Loucy (cell line): ENCODE measurements at regions not wholly inside any gene's neighbourhood (a gene's known extent, or its start where the extent isn't known, plus 50 kb on each side); places are given as distances from the start of the nearest gene placed in this dataset.
"Not testable (repeated sequence)": the region's sequence is repeated elsewhere in the genome, so short reads cannot be mapped to it uniquely, and the experiment has no call there.

Experiments used
- H2AFZ ChIP-seq: fragments of 200-600 bp; sonication (generic); 2 replicates; pipeline ENCODE4 v1.6.0; 2016; ENCODE audit warnings: antibody characterized with exemption, mild to moderate bottlenecking, low read length, moderate library complexity
- H3F3A ChIP-seq: fragments of 200-600 bp; 2 replicates; pipeline ENCODE4 v1.6.0; 2016; ENCODE audit warnings: antibody characterized with exemption, low read depth, mild to moderate bottlenecking
- H3K27me3 ChIP-seq: fragments of 200-600 bp; sonication (generic); 2 replicates; pipeline ENCODE4 v1.6.1; 2014; ENCODE audit warnings: low read length, mild to moderate bottlenecking; ENCODE audit not compliant: insufficient read depth, poor library complexity, severe bottlenecking
- H3K36me3 ChIP-seq: fragments of 200-600 bp; sonication (generic); 2 replicates; pipeline ENCODE4 v1.6.1; 2016; ENCODE audit warnings: low read length; ENCODE audit not compliant: insufficient read depth
- H3K4me1 ChIP-seq: fragments of 200-600 bp; sonication (generic); 2 replicates; pipeline ENCODE4 v1.5.1; 2014; ENCODE audit warnings: low read length, mild to moderate bottlenecking; ENCODE audit not compliant: insufficient read depth, poor library complexity, severe bottlenecking
- H3K4me2 ChIP-seq: fragments of 200-600 bp; sonication (generic); 2 replicates; pipeline ENCODE4 v1.6.0; 2014; ENCODE audit warnings: antibody characterized with exemption, low read length, low read depth, mild to moderate bottlenecking; ENCODE audit not compliant: poor library complexity, severe bottlenecking
- H3K4me3 ChIP-seq: fragments of 200-600 bp; sonication (generic); 2 replicates; pipeline ENCODE4 v1.5.1; 2014; ENCODE audit warnings: low read length, mild to moderate bottlenecking, mixed read lengths; ENCODE audit not compliant: poor library complexity, severe bottlenecking
- H3K79me2 ChIP-seq: fragments of 200-600 bp; sonication (generic); 2 replicates; pipeline ENCODE4 v1.6.1; 2014; ENCODE audit warnings: low read length; ENCODE audit not compliant: insufficient read depth
- H3K9ac ChIP-seq: fragments of 200-600 bp; sonication (generic); 2 replicates; pipeline ENCODE4 v1.6.0; 2014; ENCODE audit warnings: mild to moderate bottlenecking, low read depth, low read length, moderate library complexity; ENCODE audit not compliant: poor library complexity, severe bottlenecking
- H3K9me2 ChIP-seq: fragments of 200-600 bp; sonication (generic); replicated peaks from 2 replicates; pipeline ENCODE4 v1.6.1; 2016; ENCODE audit warnings: low read depth, low read length, mixed read lengths
- H3K9me3 ChIP-seq: fragments of 200-600 bp; sonication (generic); 2 replicates; pipeline ENCODE4 v1.6.1; 2014; ENCODE audit warnings: mild to moderate bottlenecking, antibody characterized with exemption, low read length, low read depth; ENCODE audit not compliant: insufficient read depth
- H4K20me1 ChIP-seq: fragments of 200-600 bp; sonication (generic); 2 replicates; pipeline ENCODE4 v1.6.0; 2014; ENCODE audit warnings: antibody characterized with exemption, low read length, mild to moderate bottlenecking; ENCODE audit not compliant: insufficient read depth, poor library complexity, severe bottlenecking
- CTCF ChIP-seq: fragments of 200-600 bp; sonication (generic); conservative IDR thresholded peaks from 2 replicates; pipeline ENCODE4 v1.5.1; 2014; ENCODE audit warnings: mild to moderate bottlenecking, antibody characterized with exemption, low read length
- EZH2phosphoT487 ChIP-seq: fragments of 200-600 bp; IDR thresholded peaks from 2 replicates; pipeline ENCODE4 v1.6.1; 2018; ENCODE audit warnings: antibody characterized with exemption, mild to moderate bottlenecking, moderate library complexity, borderline replicate concordance

- H3K4me3 ChIP-seq = no peak overlapping the region
- H3K27me3 ChIP-seq = no peaks in the 10 kb centered on the region
- H3K4me2 ChIP-seq = no peak overlapping the region
- H3K9me2 ChIP-seq = no peaks in the 10 kb centered on the region
- H2AFZ ChIP-seq = no peak overlapping the region
- no peaks in the 10 kb centered on the region for H3K9me3 ChIP-seq
- no peaks in the 10 kb centered on the region for H3K36me3 ChIP-seq
- H3K4me1 ChIP-seq = no peaks in the 10 kb centered on the region
- H3F3A ChIP-seq = no peaks in the 10 kb centered on the region
- TF ChIP-seq CTCF (no peak), EZH2phosphoT487 (no peak)
- no peak overlapping the region for H3K9ac ChIP-seq
- no peaks in the 10 kb centered on the region for H3K79me2 ChIP-seq
- no peaks in the 10 kb centered on the region for H4K20me1 ChIP-seq
These were observed 685.8 kb downstream of the GABRG1 start for GRCh38 chr4:45438047-45438446.

GRCh38 chr4:45437381-45437780 is 686.5 kb downstream of the GABRG1 start:
- no peak overlapping the region for H3K4me3 ChIP-seq
- no peaks in the 10 kb centered on the region for H3K36me3 ChIP-seq
- no peak overlapping the region for H2AFZ ChIP-seq
- H3K79me2 ChIP-seq = no peaks in the 10 kb centered on the region
- no peaks in the 10 kb centered on the region for H3K9me3 ChIP-seq
- H3K4me1 ChIP-seq = no peaks in the 10 kb centered on the region
- H3F3A ChIP-seq = no peaks in the 10 kb centered on the region
- no peaks in the 10 kb centered on the region for H3K27me3 ChIP-seq
- no peaks in the 10 kb centered on the region for H4K20me1 ChIP-seq
- TF ChIP-seq CTCF (no peak), EZH2phosphoT487 (no peak)
- no peak overlapping the region for H3K4me2 ChIP-seq
- no peaks in the 10 kb centered on the region for H3K9me2 ChIP-seq
- no peak overlapping the region for H3K9ac ChIP-seq

- no peaks in the 10 kb centered on the region for H4K20me1 ChIP-seq
- H3K9me2 ChIP-seq = no peaks in the 10 kb centered on the region
- no peak overlapping the region for H2AFZ ChIP-seq
- H3K4me1 ChIP-seq = no peaks in the 10 kb centered on the region
- TF ChIP-seq EZH2phosphoT487 = no peak
- H3K27me3 ChIP-seq = no peaks in the 10 kb centered on the region
- H3K4me3 ChIP-seq = no peak overlapping the region
- H3K36me3 ChIP-seq = no peaks in the 10 kb centered on the region
- H3K9ac ChIP-seq = no peak overlapping the region
- no peaks in the 10 kb centered on the region for H3F3A ChIP-seq
- H3K9me3 ChIP-seq = no peaks in the 10 kb centered on the region; the same call in 1 of the 2 replicates
- H3K4me2 ChIP-seq = no peak overlapping the region
- no peaks in the 10 kb centered on the region for H3K79me2 ChIP-seq
These were observed 698.7 kb downstream of the GABRG1 start for GRCh38 chr4:45425135-45425534.

GRCh38 chr4:45423896-45424295 is 697.5 kb upstream of the GNPDA2 start:
- no peaks in the 10 kb centered on the region for H3K9me2 ChIP-seq

GRCh38 chr4:45420091-45420674 is 693.8 kb upstream of the GNPDA2 start:
- H3K4me3 ChIP-seq, H3K36me3 ChIP-seq, H4K20me1 ChIP-seq, H3K9ac ChIP-seq, H3K9me3 ChIP-seq, H3K9me2 ChIP-seq, H3K79me2 ChIP-seq, H3K27me3 ChIP-seq, H2AFZ ChIP-seq, H3K4me2 ChIP-seq, H3F3A ChIP-seq, H3K4me1 ChIP-seq: not testable (repeated sequence)

More at GRCh38 chr4:45423896-45424295, 697.5 kb upstream of the GNPDA2 start:
- no peaks in the 10 kb centered on the region for H3K36me3 ChIP-seq
- no peak overlapping the region for H3K4me2 ChIP-seq
- H2AFZ ChIP-seq = no peak overlapping the region
- no peaks in the 10 kb centered on the region for H3K79me2 ChIP-seq
- no peaks in the 10 kb centered on the region; the same call in 1 of the 2 replicates for H3K9me3 ChIP-seq
- H3K9ac ChIP-seq = no peak overlapping the region
- no peaks in the 10 kb centered on the region for H3F3A ChIP-seq
- no peak for TF ChIP-seq EZH2phosphoT487
- no peaks in the 10 kb centered on the region for H3K4me1 ChIP-seq
- H4K20me1 ChIP-seq = no peaks in the 10 kb centered on the region
- H3K4me3 ChIP-seq = no peak overlapping the region
- H3K27me3 ChIP-seq = no peaks in the 10 kb centered on the region
